ENCODE measurements at regions not wholly inside any gene's neighbourhood (a gene's known extent, or its start where the extent isn't known, plus 50 kb on each side); places are given as distances from the start of the nearest gene placed in this dataset.

DNA sequence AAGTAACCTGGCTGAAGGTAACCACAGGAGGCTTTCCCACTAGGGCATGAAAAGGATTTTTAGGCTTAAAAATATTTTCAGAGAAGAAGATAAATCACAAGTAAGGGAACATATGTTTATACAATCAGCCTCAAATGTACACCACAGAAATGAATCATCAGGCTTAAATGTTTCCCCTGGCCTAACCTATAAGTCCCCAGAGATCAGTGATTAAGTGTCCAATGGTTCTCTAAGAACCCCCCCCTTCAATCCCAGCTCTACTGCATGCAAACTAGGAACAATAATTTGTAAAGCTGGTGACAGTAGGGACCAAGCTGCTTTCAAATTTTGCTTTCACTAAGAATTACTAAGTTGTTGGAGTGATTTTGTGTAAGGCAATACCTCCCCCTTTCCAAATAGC is 431.6 kb upstream of the LMCD1 start:
- TF ChIP-seq TAF1 (IDR thresholded peaks at IDR 0.05; ENCODE audit: low read depth, low read length) (no peak), POLR2A (IDR thresholded peaks at IDR 0.05; ENCODE audit: low read depth, low read length) (no peak), POLR2AphosphoS5 (IDR thresholded peaks at IDR 0.05; ENCODE audit: low read depth, low read length) (no peak), PAX5 (IDR thresholded peaks at IDR 0.05; ENCODE audit: insufficient read depth, low read length, severe bottlenecking) (no peak), POU2F2 (IDR thresholded peaks at IDR 0.05; ENCODE audit: low read depth, low read length) (no peak)

Measured in GM12891 (cell line).